Activated T-cell treated with anti-CD3 and anti-CD28 coated beads, Interleukin-2, amount 50 U/mL, for 72 hours (primary cell): ENCODE measurements at regions not wholly inside any gene's neighbourhood (a gene's known extent, or its start where the extent isn't known, plus 50 kb on each side); places are given as distances from the start of the nearest gene placed in this dataset.
A peak's percentile ranks its signal among the peaks of the same experiment; 100 is the strongest.
"Not testable (repeated sequence)": the region's sequence is repeated elsewhere in the genome, so short reads cannot be mapped to it uniquely, and the experiment has no call there.

Source experiments
- ATAC-seq, 2 donors: fragments of 150-1000 bp; cut with Tn5 transposase; replicated peaks in 1 of 2; 2 replicates each; pipeline ENCODE4 v1.10.0; 2021; ENCODE audit warnings: moderate library complexity in 2 of 2, mild to moderate bottlenecking in 1 of 2
- DNase-seq, 2 donors: peaks; one replicate each; pipeline ENCODE4 v3.0.0; 2021 to 2022; ENCODE audit warnings: mixed read lengths in 1 of 2
- H3K27ac Mint-ChIP-seq: one replicate; pipeline ENCODE4 v1.8.0; 2022; ENCODE audit warnings: mild to moderate bottlenecking, moderate library complexity, mixed read lengths
- H3K27me3 Mint-ChIP-seq: one replicate; pipeline ENCODE4 v1.8.0; 2022; ENCODE audit warnings: low read depth, mixed read lengths
- H3K36me3 Mint-ChIP-seq, 2 donors: one replicate each; pipeline ENCODE4 v1.8.0; 2022; ENCODE audit warnings: mixed read lengths in 2 of 2, mild to moderate bottlenecking in 1 of 2; ENCODE audit not compliant: insufficient read depth in 2 of 2
- H3K4me1 Mint-ChIP-seq: one replicate; pipeline ENCODE4 v1.8.0; 2022; ENCODE audit warnings: low read depth, mixed read lengths
- H3K4me3 Mint-ChIP-seq, 2 donors: one replicate each; pipeline ENCODE4 v1.8.0; 2022; ENCODE audit warnings: mild to moderate bottlenecking in 2 of 2, mixed read lengths in 2 of 2, moderate library complexity in 2 of 2
- H3K9me3 Mint-ChIP-seq, 2 donors: one replicate each; pipeline ENCODE4 v1.8.0; 2022; ENCODE audit warnings: mixed read lengths in 2 of 2

DNA sequence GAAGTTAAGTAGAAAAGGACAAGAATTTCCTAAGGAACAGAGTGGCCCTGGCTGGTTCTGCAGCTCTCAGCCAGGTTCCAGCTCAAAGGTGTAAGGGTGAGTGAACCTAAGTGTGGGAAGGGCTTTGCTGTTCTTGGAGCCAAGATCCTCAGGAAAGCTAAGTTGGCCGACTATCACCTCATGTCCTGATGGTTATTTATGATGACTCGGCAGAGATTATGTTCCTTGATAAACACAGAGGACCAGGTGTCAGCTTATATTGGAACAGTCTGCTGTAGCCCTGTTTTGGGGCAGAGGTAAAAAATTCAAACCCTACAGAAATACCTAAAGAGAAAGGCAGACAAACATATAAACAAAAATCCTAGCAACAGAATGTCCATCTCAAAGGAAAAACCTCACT, 128.5 kb downstream of the TBX3 start:
- Mint-ChIP-seq H3K4me3 (no peak overlapping the region), H3K36me3 (no peaks in the 10 kb centered on the region), H3K27ac (no peak overlapping the region), H3K27me3 (no peaks in the 10 kb centered on the region), H3K9me3 (no peaks in the 10 kb centered on the region), H3K4me1 (no peaks in the 10 kb centered on the region)
- DNase-seq: no peak
- ATAC-seq: no peak

DNA sequence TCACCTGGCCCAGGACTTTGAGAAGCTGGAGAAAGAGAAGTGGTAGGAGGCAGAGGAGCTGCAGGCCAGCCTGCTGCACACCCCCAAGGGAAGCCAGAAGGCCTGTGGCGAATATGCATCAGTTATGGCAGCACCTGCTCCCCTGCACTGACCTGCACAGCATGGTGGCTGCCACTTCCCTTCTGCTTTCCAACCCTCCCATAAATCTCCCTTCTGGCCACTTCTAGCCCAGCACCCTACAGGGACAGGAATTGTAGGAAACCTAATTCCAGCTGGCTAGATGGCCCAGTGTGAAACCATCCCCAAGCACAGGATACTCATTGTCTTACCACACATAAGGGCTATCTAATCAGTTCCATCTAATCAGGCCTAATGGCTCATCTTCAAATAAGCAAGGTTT, 136.3 kb downstream of the TBX3 start:
- ATAC-seq: no peak
- no peaks in the 10 kb centered on the region for H3K4me1 Mint-ChIP-seq
- H3K9me3 Mint-ChIP-seq: no peaks in the 10 kb centered on the region

DNA sequence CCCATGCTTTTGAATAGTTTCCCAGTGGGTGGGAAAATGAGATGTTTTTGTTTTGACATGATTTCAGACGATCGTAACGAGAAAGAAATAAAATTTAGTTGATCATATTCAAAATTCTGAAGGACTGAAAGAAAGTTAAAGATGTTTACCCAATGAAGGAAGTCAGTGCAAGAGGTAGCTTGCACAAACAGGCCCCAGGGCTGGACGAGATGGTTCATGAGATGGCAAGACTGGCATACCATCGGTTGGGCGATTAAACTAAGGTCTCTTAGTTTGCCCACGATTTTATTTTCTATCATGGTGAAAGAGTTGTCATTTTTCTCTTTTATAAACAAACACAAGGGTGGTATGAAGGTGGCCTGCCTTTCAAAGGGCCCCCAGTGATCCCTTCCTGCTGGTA, 124.5 kb upstream of the TBX5 start:
- no peaks in the 10 kb centered on the region for H3K9me3 Mint-ChIP-seq
- no peak overlapping the region for H3K4me3 Mint-ChIP-seq
- no peaks in the 10 kb centered on the region for H3K4me1 Mint-ChIP-seq
- H3K27me3 Mint-ChIP-seq: peaks cover 17% of the 10 kb centered on the region
- no peaks in the 10 kb centered on the region for H3K36me3 Mint-ChIP-seq
- ATAC-seq (no peak), DNase-seq (no peak)
- no peak overlapping the region for H3K27ac Mint-ChIP-seq

More for the DNA sequence above, 136.3 kb downstream of the TBX3 start:
- Mint-ChIP-seq H3K27ac (no peak overlapping the region), H3K36me3 (no peaks in the 10 kb centered on the region), H3K27me3 (no peaks in the 10 kb centered on the region), H3K4me3 (no peak overlapping the region)
- no peak for DNase-seq

DNA sequence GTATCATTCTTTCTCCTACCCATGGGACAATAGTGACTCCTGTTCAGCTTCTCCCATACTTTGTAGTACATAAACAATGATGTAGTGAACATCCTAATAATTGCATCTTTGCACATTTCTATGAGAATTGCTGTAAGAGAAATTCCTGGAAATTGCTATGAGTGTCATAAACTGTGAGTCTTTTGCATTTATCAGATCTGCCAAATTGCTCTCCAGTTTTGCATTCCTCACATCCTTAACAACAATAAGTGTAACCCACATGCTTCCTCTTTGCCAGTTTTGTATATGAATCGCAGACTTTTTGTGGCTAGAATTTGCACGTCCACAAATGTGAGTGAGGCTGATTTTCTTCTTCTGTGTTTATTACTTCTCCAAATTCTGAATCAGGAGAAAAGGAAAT, 124.0 kb upstream of the TBX5 start:
- Mint-ChIP-seq H3K9me3 (no peaks in the 10 kb centered on the region), H3K27ac (no peak overlapping the region), H3K36me3 (no peaks in the 10 kb centered on the region), H3K4me1 (no peaks in the 10 kb centered on the region), H3K27me3 (peaks cover 13% of the 10 kb centered on the region), H3K4me3 (no peak overlapping the region)
- no peak for DNase-seq
- ATAC-seq: no peak

DNA sequence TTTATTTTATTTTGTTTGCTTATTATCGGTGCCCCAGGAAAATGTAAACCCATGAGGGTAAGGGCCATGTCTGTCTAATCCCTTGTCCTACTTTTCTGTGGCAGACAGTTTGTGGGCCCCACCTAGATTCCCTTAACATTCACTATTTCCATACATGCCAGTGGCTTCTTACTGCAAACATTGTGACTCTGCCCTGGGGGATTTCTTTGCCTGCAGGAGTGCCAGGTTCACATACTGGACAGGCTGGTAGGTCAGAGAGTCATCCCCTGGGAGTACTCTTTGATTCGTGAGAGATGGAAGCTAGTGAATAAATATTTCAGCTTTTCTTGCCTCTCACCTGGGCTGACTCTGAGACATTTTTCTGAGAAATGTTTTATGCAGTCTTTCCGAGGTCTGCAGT, 122.8 kb upstream of the TBX5 start:
- ATAC-seq (no peak), DNase-seq (no peak)
- Mint-ChIP-seq H3K27me3 (peaks cover 13% of the 10 kb centered on the region), H3K9me3 (peaks cover 0 to 2% of the 10 kb centered on the region in 2 donors), H3K4me3 (no peak overlapping the region), H3K27ac (no peak overlapping the region), H3K36me3 (no peaks in the 10 kb centered on the region), H3K4me1 (no peaks in the 10 kb centered on the region)

GRCh38 chr12:114521160-114521559, 115.2 kb upstream of the TBX5 start:
- H3K36me3 Mint-ChIP-seq, H3K9me3 Mint-ChIP-seq, H3K27me3 Mint-ChIP-seq, H3K27ac Mint-ChIP-seq, H3K4me1 Mint-ChIP-seq, ATAC-seq, DNase-seq, H3K4me3 Mint-ChIP-seq: not testable (repeated sequence)

- Mint-ChIP-seq H3K4me3 (no peak overlapping the region), H3K27me3 (peaks cover 6% of the 10 kb centered on the region), H3K4me1 (peaks cover 4% of the 10 kb centered on the region), H3K36me3 (no peaks in the 10 kb centered on the region), H3K9me3 (no peaks in the 10 kb centered on the region), H3K27ac (no peak overlapping the region)
- no peak for ATAC-seq
- no peak for DNase-seq
These were observed 106.4 kb upstream of the TBX5 start for GRCh38 chr12:114512351-114512750.

DNA sequence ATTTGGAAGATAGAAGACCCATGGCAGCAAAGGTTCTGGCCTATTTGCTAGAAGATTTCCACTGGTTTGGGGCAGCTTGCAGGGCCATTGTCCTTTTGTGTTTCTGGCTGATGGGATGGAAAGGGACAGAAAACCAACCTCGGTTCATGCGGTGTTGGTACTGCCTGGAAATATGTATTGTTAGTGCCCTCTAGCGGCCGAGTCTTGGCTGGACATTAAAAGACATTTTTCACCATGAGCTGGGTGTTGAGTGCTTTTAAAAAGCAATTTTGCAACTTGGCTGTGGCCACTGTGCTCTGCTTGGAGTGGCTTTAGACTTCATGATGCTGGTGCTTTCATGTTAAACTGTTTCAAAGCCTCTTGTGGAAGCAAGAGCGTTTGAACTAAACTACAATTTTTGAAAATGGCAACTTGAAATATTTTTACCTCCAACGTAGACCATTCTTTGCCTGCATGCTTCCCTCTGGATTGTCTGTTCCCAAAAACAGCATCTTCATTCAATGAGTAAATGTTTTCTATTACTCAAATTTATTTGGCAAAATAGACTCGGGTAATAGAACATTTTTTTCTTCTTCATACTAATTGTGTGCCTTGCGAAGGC, 102.7 kb upstream of the TBX5 start:
- H3K4me1 Mint-ChIP-seq: peaks cover 4% of the 10 kb centered on the region
- ATAC-seq (peak; percentile 33 to 39), DNase-seq (peak; percentile 47 to 58)
- no peak overlapping the region for H3K27ac Mint-ChIP-seq
- H3K4me3 Mint-ChIP-seq: no peak overlapping the region
- no peaks in the 10 kb centered on the region for H3K36me3 Mint-ChIP-seq
- no peaks in the 10 kb centered on the region for H3K9me3 Mint-ChIP-seq
- peaks cover 24% of the 10 kb centered on the region for H3K27me3 Mint-ChIP-seq

DNA sequence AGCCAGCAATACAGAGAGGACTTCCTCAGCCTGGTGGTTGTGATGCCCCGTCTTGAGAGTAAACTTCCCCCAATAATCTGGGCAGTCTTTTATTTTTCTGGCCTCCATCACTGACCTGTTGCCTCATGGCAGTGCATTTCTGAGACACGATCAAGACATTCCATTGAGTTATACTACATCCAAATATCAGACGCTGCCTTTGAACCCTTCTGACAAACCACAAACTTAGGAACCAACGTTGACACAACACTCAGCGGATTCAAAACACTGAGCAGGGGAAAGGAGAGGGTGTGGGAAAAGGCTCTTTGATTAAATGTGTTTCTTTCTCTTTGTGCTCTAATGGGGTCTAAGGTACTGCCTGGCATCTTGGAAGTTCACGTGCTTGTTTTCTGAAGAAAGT, 100.7 kb upstream of the TBX5 start:
- Mint-ChIP-seq H3K27ac (no peak overlapping the region), H3K36me3 (no peaks in the 10 kb centered on the region), H3K4me1 (peaks cover 4% of the 10 kb centered on the region), H3K9me3 (no peaks in the 10 kb centered on the region), H3K4me3 (no peak overlapping the region), H3K27me3 (peaks cover 40% of the 10 kb centered on the region)
- ATAC-seq (no peak), DNase-seq (no peak)

GRCh38 chr12:114504311-114504710, 98.4 kb upstream of the TBX5 start:
- Mint-ChIP-seq H3K27me3 (peaks cover 50% of the 10 kb centered on the region), H3K4me1 (peaks cover 4% of the 10 kb centered on the region), H3K9me3 (no peaks in the 10 kb centered on the region), H3K4me3 (no peak overlapping the region), H3K27ac (no peak overlapping the region), H3K36me3 (no peaks in the 10 kb centered on the region)
- ATAC-seq (no peak), DNase-seq (no peak)

GRCh38 chr12:114501474-114501807, 95.5 kb upstream of the TBX5 start:
- Mint-ChIP-seq H3K4me3 (no peak overlapping the region), H3K27me3 (peaks cover 56% of the 10 kb centered on the region), H3K27ac (no peak overlapping the region), H3K9me3 (no peaks in the 10 kb centered on the region), H3K36me3 (no peaks in the 10 kb centered on the region), H3K4me1 (no peaks in the 10 kb centered on the region)
- DNase-seq: no peak
- ATAC-seq: no peak

GRCh38 chr12:114500775-114501473, 95.0 kb upstream of the TBX5 start:
- Mint-ChIP-seq H3K27ac (no peak overlapping the region), H3K36me3 (no peaks in the 10 kb centered on the region), H3K27me3 (peaks cover 51% of the 10 kb centered on the region), H3K4me3 (no peak overlapping the region), H3K4me1 (no peaks in the 10 kb centered on the region), H3K9me3 (no peaks in the 10 kb centered on the region)
- no peak for ATAC-seq
- DNase-seq: no peak

DNA sequence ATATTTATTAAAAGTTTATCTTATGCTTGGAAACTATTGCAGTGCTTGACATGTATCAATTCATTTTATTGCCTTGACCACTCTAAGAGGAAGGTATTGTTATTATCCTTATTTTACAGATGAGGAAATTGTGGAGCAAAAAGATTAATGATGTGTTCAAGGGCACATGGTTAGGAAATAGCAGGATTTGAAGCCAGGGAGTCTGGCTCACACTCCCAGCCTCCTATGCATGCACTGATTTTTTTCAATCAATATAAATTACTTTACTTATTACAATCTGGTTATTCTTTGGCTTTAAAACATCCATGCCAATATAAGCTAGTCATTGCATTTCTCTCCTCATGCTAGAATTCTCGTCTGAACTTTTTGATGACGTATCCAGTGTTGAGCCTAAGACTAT, 94.2 kb upstream of the TBX5 start:
- ATAC-seq: no peak
- Mint-ChIP-seq H3K4me1 (no peaks in the 10 kb centered on the region), H3K27me3 (peaks cover 48% of the 10 kb centered on the region), H3K4me3 (no peak overlapping the region), H3K36me3 (no peaks in the 10 kb centered on the region), H3K27ac (no peak overlapping the region), H3K9me3 (no peaks in the 10 kb centered on the region)
- no peak for DNase-seq

DNA sequence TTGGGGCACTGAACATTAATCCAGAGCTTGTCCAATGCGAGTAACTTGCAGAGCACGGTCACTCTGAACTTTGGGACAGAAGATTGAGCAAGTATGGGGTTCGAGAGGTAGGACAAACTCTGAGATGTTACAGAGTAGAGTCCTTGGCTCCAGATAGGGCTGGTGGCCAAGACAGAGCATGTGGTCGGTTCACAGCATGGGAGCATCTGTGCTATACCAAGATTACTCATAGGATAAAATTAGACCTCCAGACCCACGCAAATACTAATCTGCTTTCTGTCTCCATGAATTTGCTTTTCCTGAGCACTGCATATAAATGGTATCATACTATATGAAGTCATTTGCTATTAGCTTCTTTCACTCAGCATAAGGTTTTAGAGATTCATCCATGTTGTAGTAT, 93.4 kb upstream of the TBX5 start:
- H3K27ac Mint-ChIP-seq: no peak overlapping the region
- ATAC-seq (no peak), DNase-seq (no peak)
- no peak overlapping the region for H3K4me3 Mint-ChIP-seq
- H3K36me3 Mint-ChIP-seq: no peaks in the 10 kb centered on the region
- H3K9me3 Mint-ChIP-seq: no peaks in the 10 kb centered on the region
- H3K4me1 Mint-ChIP-seq: no peaks in the 10 kb centered on the region
- H3K27me3 Mint-ChIP-seq: peaks cover 48% of the 10 kb centered on the region
